GM23248 (cell line): ENCODE measurements at regions not wholly inside any gene's neighbourhood (a gene's known extent, or its start where the extent isn't known, plus 50 kb on each side); places are given as distances from the start of the nearest gene placed in this dataset.

Experiments
- EZH2 ChIP-seq: fragments of 200-600 bp; sonication (generic); IDR thresholded peaks from 2 replicates; pipeline ENCODE4 v1.6.1; 2018; ENCODE audit warnings: antibody characterized with exemption, mild to moderate bottlenecking; ENCODE audit not compliant: insufficient read depth, poor library complexity, severe bottlenecking
- EZH2phosphoT487 ChIP-seq: fragments of 200-600 bp; sonication (generic); IDR thresholded peaks from 2 replicates; pipeline ENCODE4 v1.6.1; 2018; ENCODE audit warnings: antibody characterized with exemption, moderate library complexity, mild to moderate bottlenecking, low read depth; ENCODE audit not compliant: insufficient read depth

- TF ChIP-seq EZH2, result no peak
- TF ChIP-seq EZH2phosphoT487, result no peak
Observed at GRCh38 chr6:104402572-104402971, 457.1 kb downstream of the HACE1 start.
